ENCODE measurements at regions not wholly inside any gene's neighbourhood (a gene's known extent, or its start where the extent isn't known, plus 50 kb on each side); places are given as distances from the start of the nearest gene placed in this dataset.

DNA sequence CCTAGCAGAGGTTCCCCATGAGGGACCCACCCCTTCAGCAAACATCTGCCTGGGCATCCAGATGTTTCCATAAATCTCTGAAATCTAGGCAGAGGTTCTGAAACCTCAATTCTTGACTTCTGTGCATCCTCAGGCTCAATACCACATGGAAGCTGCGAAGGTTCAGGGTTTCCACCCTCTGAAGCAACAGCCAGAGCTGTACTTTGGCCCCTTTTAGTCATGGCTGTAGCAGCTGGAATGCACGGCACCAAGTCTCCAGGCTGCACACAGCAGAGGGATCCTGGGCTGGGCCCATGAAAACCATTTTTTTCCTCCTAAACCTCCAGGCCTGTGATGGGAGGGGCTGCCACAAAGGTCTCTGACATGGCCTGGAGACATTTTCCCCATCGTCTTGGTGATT lies 93.0 kb upstream of the FIGN start:
- Histone ChIP-seq H3K9me3 (no peaks in the 10 kb centered on the region), H3K4me3 (no peak overlapping the region), H3K27ac (no peak overlapping the region), H3K4me1 (no peaks in the 10 kb centered on the region), H3K36me3 (no peaks in the 10 kb centered on the region), H3K27me3 (no peaks in the 10 kb centered on the region)
- 74% methylated on average over 3 of the region's 3 CpGs for WGBS
- TF ChIP-seq POLR2A (IDR thresholded peaks at IDR 0.05), result no peak
- no peak for TF ChIP-seq EP300 (IDR thresholded peaks at IDR 0.05)
- no peak for TF ChIP-seq POLR2AphosphoS5 (IDR thresholded peaks at IDR 0.05)
- TF ChIP-seq, protein P1, sequence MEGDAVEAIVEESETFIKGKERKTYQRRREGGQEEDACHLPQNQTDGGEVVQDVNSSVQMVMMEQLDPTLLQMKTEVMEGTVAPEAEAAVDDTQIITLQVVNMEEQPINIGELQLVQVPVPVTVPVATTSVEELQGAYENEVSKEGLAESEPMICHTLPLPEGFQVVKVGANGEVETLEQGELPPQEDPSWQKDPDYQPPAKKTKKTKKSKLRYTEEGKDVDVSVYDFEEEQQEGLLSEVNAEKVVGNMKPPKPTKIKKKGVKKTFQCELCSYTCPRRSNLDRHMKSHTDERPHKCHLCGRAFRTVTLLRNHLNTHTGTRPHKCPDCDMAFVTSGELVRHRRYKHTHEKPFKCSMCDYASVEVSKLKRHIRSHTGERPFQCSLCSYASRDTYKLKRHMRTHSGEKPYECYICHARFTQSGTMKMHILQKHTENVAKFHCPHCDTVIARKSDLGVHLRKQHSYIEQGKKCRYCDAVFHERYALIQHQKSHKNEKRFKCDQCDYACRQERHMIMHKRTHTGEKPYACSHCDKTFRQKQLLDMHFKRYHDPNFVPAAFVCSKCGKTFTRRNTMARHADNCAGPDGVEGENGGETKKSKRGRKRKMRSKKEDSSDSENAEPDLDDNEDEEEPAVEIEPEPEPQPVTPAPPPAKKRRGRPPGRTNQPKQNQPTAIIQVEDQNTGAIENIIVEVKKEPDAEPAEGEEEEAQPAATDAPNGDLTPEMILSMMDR (IDR thresholded peaks at IDR 0.05), result no peak
- DNase-seq (ENCODE audit: low spot score in 2 of 2), result no peak

DNA sequence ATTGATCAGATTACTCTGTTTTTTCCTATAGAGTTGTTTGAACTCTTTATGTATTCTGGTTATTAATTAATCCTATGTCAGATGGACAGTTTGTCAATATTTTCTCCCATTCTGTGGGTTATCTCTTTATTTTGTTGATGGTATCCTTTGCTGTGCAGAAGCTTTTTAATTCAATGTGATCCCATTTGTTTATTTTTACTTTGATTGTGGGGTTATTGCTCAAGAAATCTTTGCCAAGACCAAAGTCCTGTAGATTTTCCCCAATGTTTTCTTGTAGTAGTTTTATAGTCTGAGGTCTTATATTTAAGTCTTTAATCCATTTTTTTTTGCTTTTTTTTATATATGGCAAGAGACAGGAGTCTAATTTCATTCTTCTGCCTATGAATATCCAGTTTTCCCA lies 86.2 kb upstream of the FIGN start:
- TF ChIP-seq POLR2A (IDR thresholded peaks at IDR 0.05) (no peak), POLR2AphosphoS5 (IDR thresholded peaks at IDR 0.05) (no peak), EP300 (IDR thresholded peaks at IDR 0.05) (no peak)
- TF ChIP-seq, protein P1 (IDR thresholded peaks at IDR 0.05), result no peak
- H3K27ac ChIP-seq, result no peak overlapping the region
- H3K4me1 ChIP-seq, result no peaks in the 10 kb centered on the region
- H3K9me3 ChIP-seq, result no peaks in the 10 kb centered on the region
- no peak for DNase-seq (ENCODE audit: low spot score in 2 of 2)
- H3K4me3 ChIP-seq, result no peak overlapping the region
- H3K36me3 ChIP-seq, result no peaks in the 10 kb centered on the region
- no peaks in the 10 kb centered on the region for H3K27me3 ChIP-seq

DNA sequence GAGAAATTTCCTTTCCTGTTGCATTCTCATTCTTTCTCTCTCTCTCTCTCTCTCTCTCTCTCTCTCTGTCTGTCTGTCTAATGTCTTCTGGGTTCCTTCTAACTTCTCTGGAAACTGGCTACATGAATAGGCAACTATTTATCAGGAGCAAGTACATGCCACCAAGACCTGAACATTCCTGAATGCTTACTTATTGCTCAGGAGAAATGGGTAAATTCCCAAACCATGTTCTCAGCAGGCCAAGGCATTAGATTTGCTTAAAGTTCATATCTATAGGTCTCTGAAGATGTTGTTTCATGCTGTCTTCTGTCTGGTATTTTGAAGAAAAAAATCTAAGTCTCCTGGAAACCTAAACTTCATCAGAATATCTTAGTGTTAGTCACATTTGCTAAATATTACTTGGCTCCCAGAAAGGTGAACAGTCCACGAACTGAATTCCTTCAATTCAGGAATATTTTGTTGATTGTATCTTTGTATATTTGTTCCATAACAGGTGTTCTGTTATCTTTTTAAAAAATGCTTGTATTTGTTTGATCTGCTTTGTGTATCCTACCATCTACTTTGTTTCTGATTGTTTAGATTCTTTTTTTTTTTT lies 77.2 kb upstream of the FIGN start:
- TF ChIP-seq POLR2AphosphoS5 (IDR thresholded peaks at IDR 0.05) (no peak), POLR2A (IDR thresholded peaks at IDR 0.05) (no peak), EP300 (IDR thresholded peaks at IDR 0.05) (no peak)
- TF ChIP-seq, protein P1 (IDR thresholded peaks at IDR 0.05), result no peak
- DNase-seq (ENCODE audit: low spot score in 2 of 2), result no peak
- 59% methylated on average over 1 of the region's 1 CpG for WGBS

DNA sequence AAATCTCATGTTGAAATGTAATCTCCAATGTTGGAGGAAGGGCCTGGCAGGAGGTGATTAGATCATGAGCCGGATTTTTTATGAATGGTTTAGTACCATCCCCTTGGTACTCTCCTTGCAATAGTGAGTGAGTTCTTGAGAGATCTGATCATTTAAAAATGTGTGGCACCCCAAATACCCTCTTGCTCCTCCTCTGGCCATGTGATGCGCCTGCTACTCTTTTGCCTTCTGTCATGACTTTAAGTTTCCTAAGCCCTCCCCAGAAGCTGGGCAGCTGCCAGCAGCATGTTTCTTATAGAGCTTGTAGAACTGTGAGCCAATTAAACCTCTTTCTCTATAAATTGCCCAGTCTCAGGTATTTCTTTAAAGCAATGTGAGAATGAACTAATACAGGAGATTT lies 72.6 kb upstream of the FIGN start:
- Histone ChIP-seq H3K27me3 (no peaks in the 10 kb centered on the region), H3K4me3 (no peak overlapping the region), H3K4me1 (no peaks in the 10 kb centered on the region), H3K27ac (no peak overlapping the region), H3K36me3 (no peaks in the 10 kb centered on the region), H3K9me3 (no peaks in the 10 kb centered on the region)
- whole genome bisulfite sequencing, result 88% methylated on average over 2 of the region's 2 CpGs
- no peak for DNase-seq (ENCODE audit: low spot score in 2 of 2)
- TF ChIP-seq POLR2AphosphoS5 (IDR thresholded peaks at IDR 0.05) (no peak), POLR2A (IDR thresholded peaks at IDR 0.05) (no peak), EP300 (IDR thresholded peaks at IDR 0.05) (no peak)
- TF ChIP-seq, protein P1 (IDR thresholded peaks at IDR 0.05), result no peak

More for the DNA sequence above, 77.2 kb upstream of the FIGN start:
- Histone ChIP-seq H3K36me3 (no peaks in the 10 kb centered on the region), H3K27me3 (no peaks in the 10 kb centered on the region), H3K27ac (no peak overlapping the region), H3K4me1 (no peaks in the 10 kb centered on the region), H3K4me3 (no peak overlapping the region), H3K9me3 (no peaks in the 10 kb centered on the region)

DNA sequence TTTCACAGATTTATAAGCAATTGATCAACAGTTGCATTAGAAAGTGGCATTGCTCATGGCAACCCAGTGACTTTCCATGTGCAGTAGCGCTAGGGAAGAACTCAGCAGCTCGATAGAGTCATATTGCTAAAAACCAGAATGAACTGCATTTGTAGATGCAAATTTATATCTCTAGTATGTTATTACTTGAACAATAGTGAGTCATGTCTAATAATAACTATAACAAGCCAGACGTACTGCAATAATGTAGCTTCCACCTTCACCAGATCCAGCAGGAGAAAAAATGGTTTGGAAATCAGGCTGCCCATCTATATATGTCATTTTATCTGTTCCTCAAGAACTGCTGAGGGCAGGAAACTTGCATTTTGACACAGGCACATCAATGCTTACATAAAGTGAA lies 66.5 kb upstream of the FIGN start:
- Histone ChIP-seq H3K9me3 (no peaks in the 10 kb centered on the region), H3K4me3 (no peak overlapping the region), H3K4me1 (no peaks in the 10 kb centered on the region), H3K36me3 (no peaks in the 10 kb centered on the region), H3K27ac (no peak overlapping the region), H3K27me3 (no peaks in the 10 kb centered on the region)
- DNase-seq (ENCODE audit: low spot score in 2 of 2), result no peak
- TF ChIP-seq EP300 (IDR thresholded peaks at IDR 0.05) (no peak), POLR2AphosphoS5 (IDR thresholded peaks at IDR 0.05) (no peak), POLR2A (IDR thresholded peaks at IDR 0.05) (no peak)
- TF ChIP-seq, protein P1 (IDR thresholded peaks at IDR 0.05), result no peak
- WGBS, result 67% methylated on average over 3 of the region's 3 CpGs

Measured in suprapubic skin (tissue), 4 donors.